C4-2B (cell line): ENCODE measurements at regions not wholly inside any gene's neighbourhood (a gene's known extent, or its start where the extent isn't known, plus 50 kb on each side); places are given as distances from the start of the nearest gene placed in this dataset.

Experiments used
- CTCF ChIP-seq: fragments of 450-650 bp; conservative IDR thresholded peaks from 2 replicates; pipeline ENCODE4 v1.5.1; 2017; ENCODE audit warnings: mild to moderate bottlenecking
- ZFX ChIP-seq: fragments of 450-650 bp; IDR thresholded peaks from 2 replicates; pipeline ENCODE4 v1.6.1; 2017

- TF ChIP-seq CTCF (no peak), ZFX (no peak)
Measured at GRCh38 chr11:127894316-127894715, 693.0 kb downstream of the ETS1 start.
